ENCODE measurements at regions not wholly inside any gene's neighbourhood (a gene's known extent, or its start where the extent isn't known, plus 50 kb on each side); places are given as distances from the start of the nearest gene placed in this dataset.

GRCh38 chr5:74973694-74974093 is 78.7 kb downstream of the GCNT4 start:
- TF ChIP-seq CTCF (IDR thresholded peaks at IDR 0.05) (no peak), POLR2A (IDR thresholded peaks at IDR 0.05) (no peak)

Data from thyroid gland (tissue), 4 donors.